ACHN (cell line): ENCODE measurements at regions not wholly inside any gene's neighbourhood (a gene's known extent, or its start where the extent isn't known, plus 50 kb on each side); places are given as distances from the start of the nearest gene placed in this dataset.
A peak's percentile ranks its signal among the peaks of the same experiment; 100 is the strongest.
"Not testable (repeated sequence)": the region's sequence is repeated elsewhere in the genome, so short reads cannot be mapped to it uniquely, and the experiment has no call there.

ENCODE experiments used
- DNase-seq: peaks from one replicate; pipeline ENCODE4 v3.0.0-alpha.2; 2015
- in situ Hi-C: cut with HindIII; loops from 2 replicates; pipeline ENCODE4 v1.10.0; 2017; ENCODE audit warnings: low sequenced_read_pairs, low pct_ligation_motif_present, low pct_unique_long_range_greater_than_20kb

DNA sequence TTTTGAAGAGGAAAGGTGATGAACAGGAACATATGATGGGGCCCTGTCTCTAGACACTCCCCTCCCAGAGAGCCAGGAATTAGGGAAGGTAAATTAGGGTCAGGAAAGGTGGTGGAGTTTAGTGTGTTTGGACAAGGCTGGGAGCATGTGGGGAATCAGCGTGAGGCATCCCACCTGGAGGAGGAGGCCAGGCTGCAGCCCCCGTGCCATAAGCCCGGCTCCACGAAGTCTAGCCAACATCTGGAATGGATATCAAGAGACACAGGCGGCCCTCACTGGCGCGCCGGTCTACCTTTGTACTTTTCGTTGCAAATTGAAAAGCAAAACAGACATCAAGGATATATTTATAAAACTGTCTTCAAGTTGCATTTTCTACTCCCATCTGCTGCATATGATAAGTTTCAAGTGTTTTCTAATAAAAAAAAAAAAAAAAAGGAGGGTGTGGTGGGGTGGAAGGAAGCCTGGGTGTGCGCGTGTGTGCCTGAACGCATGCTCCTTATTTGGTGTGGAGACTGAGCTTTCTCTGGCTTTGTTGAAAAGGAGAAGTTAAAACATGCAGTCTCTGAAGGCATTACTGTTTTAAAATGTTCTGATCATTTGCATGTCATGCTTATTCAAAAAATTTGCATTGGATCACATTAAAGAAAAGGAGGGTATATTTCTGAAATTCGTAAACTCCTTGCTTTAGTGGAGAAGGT lies 546.7 kb upstream of the ID2 start:
- DNase-seq = no peak
- in situ Hi-C loops = no loop called here

DNA sequence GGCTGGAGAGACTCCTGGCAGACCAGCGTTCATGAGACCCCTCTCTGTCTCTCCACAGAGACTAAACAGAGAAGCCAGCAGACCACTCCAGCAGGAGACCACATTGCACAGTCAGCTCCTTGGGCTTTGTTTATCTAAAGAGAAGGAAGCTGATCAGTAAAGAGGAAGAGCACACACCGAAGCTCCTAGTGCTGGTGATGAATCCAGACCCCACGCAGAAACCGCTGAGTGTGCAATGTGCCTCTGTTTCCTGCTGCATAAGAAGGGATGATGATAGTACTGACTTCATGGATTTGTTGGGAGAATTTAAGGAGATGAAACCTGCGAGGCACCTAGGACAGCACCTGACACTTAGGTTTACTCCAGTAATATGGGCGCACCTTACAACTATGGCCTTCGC lies 544.1 kb upstream of the ID2 start:
- in situ Hi-C loops = no loop called here
- no peak for DNase-seq

- DNase-seq = no peak
- in situ Hi-C loops = no loop called here
These were observed 543.3 kb upstream of the ID2 start for GRCh38 chr2:8138525-8138922.

DNA sequence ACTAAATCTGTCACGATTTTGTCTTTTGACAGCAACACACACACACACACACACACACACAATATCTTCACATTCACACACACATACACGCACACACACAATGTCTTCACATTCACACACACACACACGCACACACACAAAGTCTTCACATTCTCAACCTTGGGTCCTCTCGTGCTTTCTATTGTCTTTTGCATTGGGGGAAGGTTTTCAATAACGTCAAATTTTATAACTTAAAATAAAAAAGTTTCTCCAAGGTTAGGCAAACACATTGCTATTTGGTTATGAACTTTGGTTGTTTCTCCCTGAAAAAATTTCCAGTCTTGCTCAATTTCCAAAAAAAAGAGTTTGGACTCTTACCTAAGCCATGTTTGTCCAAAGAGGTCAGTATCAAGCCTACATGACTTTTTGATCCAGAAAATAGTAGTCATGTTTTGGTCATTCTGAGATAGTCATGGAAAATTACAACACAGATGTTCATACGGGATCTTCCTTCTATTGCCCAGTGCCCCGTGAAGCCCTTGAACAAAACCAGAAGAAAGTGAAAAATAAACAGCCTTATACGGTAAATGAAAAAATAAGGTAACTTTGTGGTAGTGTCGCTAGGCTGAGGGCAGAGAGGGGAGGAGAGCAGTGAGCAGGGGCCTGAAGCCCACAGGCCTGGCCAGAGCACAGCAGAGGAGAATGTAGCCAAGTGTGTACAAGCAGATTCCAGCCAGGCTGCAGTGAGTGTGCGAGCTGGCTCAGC lies 542.8 kb upstream of the ID2 start:
- in situ Hi-C loops = no loop called here

DNA sequence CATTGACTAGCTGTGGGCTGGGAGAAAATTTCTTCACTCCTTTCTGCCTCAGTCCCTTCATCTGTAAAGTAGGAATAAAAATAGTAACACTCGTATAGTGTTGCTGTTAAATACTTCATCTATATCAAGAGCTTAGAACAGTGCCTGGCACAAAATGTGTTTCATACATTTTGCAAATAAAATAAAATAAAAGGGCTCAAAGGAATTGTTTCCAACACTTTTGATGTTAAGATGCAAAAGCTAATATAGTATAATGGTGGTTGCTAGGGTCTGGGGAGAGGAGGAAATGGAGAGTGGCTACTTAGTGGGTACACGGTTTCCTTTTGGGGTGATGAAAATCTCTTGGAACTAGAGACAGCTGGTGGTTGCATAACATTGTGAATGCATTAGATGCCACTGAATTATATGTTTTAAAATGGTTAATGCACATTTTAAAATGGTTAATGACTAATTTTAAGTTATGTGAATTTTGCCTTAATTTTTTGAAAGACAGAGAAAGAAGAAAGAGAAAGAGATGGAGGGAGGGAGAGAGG lies 542.1 kb upstream of the ID2 start:
- in situ Hi-C loops = no loop called here
- DNase-seq = no peak

More for the DNA sequence above, 542.8 kb upstream of the ID2 start:
- no peak for DNase-seq

DNA sequence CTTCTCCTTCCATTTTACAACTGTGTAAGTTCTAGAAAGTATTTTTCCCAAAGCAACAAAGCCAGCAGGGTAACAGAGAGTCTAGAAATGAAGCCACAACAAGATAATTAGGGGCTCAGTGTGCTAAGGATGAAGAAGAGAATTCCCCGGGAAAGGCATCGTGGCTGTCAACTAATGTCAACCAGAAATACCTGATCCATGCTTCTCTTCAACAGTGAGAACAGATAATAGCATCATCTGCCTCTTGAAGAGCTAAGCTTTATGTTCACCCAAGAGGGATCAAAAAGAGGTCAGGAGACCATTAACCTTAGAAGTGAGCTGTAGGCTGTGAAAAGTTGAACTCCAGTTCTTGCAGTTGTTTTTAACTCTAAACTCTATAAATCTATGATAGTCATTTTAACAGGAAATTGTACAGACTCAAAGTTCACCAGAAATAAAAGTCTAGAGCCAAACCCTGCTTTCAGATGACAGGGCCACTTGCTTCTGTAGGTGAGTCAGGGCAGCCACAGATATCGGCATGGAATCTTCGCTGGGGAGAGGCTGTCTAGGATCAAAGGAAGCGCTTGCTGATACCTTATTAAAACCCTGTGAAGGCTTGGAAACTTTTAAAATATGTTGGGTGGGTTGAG lies 540.7 kb upstream of the ID2 start:
- no peak for DNase-seq
- in situ Hi-C loops = no loop called here

DNA sequence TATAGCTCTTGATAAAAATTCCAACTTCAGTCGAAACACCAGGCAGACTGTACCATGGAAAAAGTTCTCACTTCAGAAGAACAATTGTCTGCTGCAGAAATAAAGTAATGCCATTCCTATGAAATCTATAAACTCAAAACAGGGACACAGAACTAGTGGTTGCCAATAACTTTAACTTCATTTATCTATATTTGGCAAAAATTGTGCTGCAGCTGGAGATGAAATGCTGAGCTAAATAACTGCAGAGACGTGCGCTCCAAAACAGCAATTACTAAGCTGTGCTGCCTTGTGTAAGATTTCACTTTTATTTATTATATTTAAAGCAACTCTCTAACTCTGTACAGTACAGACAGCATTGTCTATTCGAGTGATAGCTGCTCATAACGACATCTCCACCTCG lies 540.1 kb upstream of the ID2 start:
- in situ Hi-C loops = no loop called here
- DNase-seq = no peak

- DNase-seq = no peak
- in situ Hi-C loops = no loop called here
These were observed 539.4 kb upstream of the ID2 start for GRCh38 chr2:8142461-8142860.

GRCh38 chr2:8144131-8144631 lies 537.7 kb upstream of the ID2 start:
- in situ Hi-C loops = no loop called here
- DNase-seq = no peak

- in situ Hi-C loops = no loop called here
- DNase-seq = no peak
These were observed 537.1 kb upstream of the ID2 start for GRCh38 chr2:8144785-8145184.

- in situ Hi-C loops = not testable (repeated sequence)
These were observed 536.5 kb upstream of the ID2 start for GRCh38 chr2:8145375-8145774.

GRCh38 chr2:8146132-8147005 lies 535.5 kb upstream of the ID2 start:
- DNase-seq = no peak
- in situ Hi-C loops = no loop called here

More at GRCh38 chr2:8145375-8145774, 536.5 kb upstream of the ID2 start:
- not testable (repeated sequence) for DNase-seq

DNA sequence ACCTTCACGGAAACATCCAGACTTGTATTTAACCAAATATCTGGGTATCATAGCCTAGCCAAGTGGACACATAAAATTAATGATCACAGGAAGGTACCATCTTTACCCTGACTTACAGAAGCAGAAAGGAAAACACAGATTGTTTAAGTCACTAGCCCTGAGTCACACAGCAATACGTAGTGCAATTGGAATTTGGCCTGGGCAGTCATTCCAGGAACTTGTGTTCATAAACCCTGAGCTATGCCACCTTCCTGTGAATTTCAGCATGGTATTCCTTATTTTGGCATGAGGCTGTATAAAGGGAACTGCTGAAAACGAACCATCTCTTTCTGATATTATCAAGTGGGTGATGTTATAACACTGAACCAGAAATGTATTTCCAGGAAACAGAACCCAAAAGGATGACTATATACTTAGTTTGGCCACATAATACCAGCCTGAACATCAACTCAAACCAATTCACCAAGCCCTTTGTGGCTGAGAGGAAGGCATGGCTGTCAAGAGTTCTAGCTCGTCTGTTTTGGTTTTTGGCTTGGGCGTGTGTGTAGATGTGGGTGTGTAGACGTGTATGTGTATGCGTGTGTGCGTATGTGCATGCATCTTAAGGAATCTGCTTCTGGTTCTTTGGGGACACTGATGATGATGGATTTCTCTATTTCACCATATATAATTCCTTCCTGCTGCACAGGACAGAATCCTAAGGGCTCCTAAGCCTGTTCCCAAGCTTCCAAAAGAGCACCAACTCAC lies 533.4 kb upstream of the ID2 start:
- DNase-seq = peak; percentile 84
- in situ Hi-C loops = no loop called here

GRCh38 chr2:8149007-8149405 lies 532.9 kb upstream of the ID2 start:
- in situ Hi-C loops = no loop called here
- no peak for DNase-seq

DNA sequence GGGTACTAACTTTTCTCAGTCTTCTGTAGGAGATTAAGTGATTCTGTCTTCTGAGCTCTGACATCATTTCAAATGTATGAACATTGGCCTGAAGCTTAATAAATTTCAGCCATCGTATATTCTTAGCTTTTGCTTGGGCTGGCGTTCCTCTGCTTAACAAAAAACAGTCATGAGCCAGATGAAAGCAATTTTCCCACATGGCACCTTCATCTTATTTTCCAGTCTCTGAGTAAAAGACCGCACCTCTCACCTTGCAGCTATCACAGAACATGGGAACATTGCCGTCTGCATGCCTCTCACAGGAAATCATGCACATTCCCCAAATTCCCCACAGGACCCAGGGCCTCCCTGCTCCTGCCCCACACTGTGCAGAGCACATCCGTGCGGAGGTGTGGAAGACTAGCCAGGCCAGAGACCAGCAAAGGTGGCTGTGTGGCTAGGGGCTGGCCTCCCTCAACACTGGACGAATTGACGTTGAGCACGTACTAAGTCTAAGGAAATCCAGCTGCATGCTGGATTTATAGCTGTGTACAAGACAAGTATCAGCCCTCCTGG lies 531.8 kb upstream of the ID2 start:
- no peak for DNase-seq

DNA sequence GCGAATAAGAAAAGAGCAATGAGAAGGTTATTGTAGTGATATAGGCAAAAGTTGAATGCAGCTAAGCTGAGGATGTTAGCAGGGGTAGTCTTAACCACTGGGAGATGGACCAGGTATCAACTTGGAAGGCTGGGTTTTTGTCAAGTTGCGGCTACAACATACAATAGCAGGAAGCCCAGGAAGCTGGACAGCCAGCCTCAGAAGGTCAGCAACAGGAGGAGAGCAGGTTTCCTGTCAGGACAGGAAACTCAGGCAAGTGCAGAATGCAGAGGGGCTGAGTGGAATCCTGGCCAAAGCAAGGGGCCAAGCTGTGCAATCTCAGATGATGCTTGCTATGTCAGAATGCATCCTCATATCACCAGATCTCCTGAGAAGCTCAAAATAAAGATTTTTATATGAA lies 530.0 kb upstream of the ID2 start:
- in situ Hi-C loops = no loop called here
- DNase-seq = no peak

More for the DNA sequence above, 531.8 kb upstream of the ID2 start:
- in situ Hi-C loops = no loop called here

DNA sequence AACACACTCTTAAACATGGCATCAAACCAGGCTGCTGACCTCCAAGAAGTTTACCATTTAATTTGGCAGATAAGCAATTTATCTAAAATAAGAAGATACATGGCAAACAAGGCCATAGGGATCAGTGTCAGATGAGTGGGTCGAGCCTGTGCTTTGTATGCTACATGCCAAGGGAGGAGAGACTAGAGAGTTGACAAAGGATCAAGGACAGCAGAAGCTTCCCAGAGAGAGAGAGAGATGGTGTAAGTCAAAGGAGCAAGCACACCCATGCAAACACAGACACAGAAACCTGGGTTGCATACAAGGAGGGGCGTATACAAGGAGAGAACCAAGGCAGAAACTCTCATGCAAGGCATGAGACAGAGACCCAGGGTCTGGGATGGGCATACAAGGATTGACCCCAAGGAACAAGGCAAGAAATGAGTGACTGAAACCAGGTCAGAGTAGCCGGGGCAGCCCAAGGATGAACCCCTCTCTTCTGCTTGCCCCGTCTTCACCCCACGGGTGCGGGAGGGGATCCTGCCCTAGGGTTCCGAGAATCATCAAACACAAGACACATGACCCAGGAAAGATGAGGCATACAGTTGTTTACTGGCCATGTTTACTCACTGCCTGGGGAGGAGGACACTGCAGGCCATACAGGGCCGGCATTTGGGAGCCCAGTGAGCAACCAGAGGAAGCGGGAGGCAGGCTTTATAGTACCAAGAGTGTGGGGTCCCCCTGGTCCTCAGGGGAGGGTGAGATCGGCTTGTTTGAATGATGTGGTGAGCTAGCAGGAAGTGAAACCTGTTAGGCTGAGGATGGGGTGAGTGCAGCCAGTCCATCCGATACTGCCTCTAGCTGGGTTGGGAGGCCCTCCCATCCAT lies 529.2 kb upstream of the ID2 start:
- in situ Hi-C loops = no loop called here
- DNase-seq = no peak
